ENCODE measurements at regions not wholly inside any gene's neighbourhood (a gene's known extent, or its start where the extent isn't known, plus 50 kb on each side); places are given as distances from the start of the nearest gene placed in this dataset.

DNA sequence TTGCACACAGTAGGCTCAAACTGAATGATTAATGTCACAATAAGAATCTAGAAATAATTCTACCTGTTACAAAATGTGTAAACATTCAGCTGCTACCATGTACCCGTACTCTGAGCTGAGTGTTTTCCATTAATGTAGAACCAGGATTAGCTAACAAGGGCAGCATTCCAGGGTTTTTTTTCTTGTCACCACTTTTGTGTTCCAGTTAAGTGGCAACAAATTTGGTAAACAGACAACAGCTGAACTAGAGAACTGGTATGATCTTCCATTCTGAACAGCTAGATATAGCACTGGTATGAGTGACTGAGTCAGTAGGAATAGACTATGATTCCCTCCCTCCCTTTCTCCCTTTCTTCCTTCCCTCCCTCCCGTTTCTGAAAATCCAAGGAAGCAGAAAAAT is 229.4 kb downstream of the CD47 start:
- Histone ChIP-seq H3K4me3 (no peak overlapping the region), H3K27ac (no peak overlapping the region), H3K9me3 (no peaks in the 10 kb centered on the region), H3K4me1 (no peaks in the 10 kb centered on the region), H3K27me3 (no peaks in the 10 kb centered on the region), H3K36me3 (replicated peaks in 1 of 2; ENCODE audit: insufficient read depth in 1 of 2, low read depth in 2 of 2) (no peaks in the 10 kb centered on the region)
- intact Hi-C loops (cut with DNase I) = no loop called here
- no peak for ATAC-seq
- WGBS, 2 donors = 34 to 42% methylated on average over 2 of the region's 2 CpGs
- no peak for TF ChIP-seq POLR2A (IDR thresholded peaks at IDR 0.05)
- TF ChIP-seq, protein P1, sequence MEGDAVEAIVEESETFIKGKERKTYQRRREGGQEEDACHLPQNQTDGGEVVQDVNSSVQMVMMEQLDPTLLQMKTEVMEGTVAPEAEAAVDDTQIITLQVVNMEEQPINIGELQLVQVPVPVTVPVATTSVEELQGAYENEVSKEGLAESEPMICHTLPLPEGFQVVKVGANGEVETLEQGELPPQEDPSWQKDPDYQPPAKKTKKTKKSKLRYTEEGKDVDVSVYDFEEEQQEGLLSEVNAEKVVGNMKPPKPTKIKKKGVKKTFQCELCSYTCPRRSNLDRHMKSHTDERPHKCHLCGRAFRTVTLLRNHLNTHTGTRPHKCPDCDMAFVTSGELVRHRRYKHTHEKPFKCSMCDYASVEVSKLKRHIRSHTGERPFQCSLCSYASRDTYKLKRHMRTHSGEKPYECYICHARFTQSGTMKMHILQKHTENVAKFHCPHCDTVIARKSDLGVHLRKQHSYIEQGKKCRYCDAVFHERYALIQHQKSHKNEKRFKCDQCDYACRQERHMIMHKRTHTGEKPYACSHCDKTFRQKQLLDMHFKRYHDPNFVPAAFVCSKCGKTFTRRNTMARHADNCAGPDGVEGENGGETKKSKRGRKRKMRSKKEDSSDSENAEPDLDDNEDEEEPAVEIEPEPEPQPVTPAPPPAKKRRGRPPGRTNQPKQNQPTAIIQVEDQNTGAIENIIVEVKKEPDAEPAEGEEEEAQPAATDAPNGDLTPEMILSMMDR (IDR thresholded peaks at IDR 0.05) = no peak
- DNase-seq = no peak

Data from body of pancreas (tissue), 4 donors.